ENCODE measurements at regions not wholly inside any gene's neighbourhood (a gene's known extent, or its start where the extent isn't known, plus 50 kb on each side); places are given as distances from the start of the nearest gene placed in this dataset.

GRCh38 chr4:4606321-4606720 is 64.5 kb upstream of the STX18 start:
- TF ChIP-seq FOSL2 (IDR thresholded peaks at IDR 0.05; ENCODE audit: borderline replicate concordance, low read depth) (no peak), SIN3A (IDR thresholded peaks at IDR 0.05; ENCODE audit: borderline replicate concordance, low read depth, low read length) (no peak), ZBTB33 (IDR thresholded peaks at IDR 0.05; ENCODE audit: borderline replicate concordance, low read depth) (no peak), GABPA (IDR thresholded peaks at IDR 0.05; ENCODE audit: low read depth) (no peak), USF2 (IDR thresholded peaks at IDR 0.05; ENCODE audit: borderline replicate concordance, low read depth, low read length) (no peak), YY1 (IDR thresholded peaks at IDR 0.05; ENCODE audit: low read depth) (no peak), SMC3 (IDR thresholded peaks at IDR 0.05; ENCODE audit: low read depth, low read length) (no peak), MAX (IDR thresholded peaks at IDR 0.05; ENCODE audit: low read depth) (no peak), REST (IDR thresholded peaks at IDR 0.05; ENCODE audit: low read depth, low read length) (no peak), POLR2AphosphoS5 (IDR thresholded peaks at IDR 0.05; ENCODE audit: low read depth, low read length) (no peak), TCF12 (IDR thresholded peaks at IDR 0.05) (no peak), CTCF (IDR thresholded peaks at IDR 0.05) (no peak), IRF3 (IDR thresholded peaks at IDR 0.05; ENCODE audit: low read depth, low read length) (no peak), EP300 (IDR thresholded peaks at IDR 0.05; ENCODE audit: borderline replicate concordance in 1 of 2, low read depth in 1 of 2, low read length in 1 of 2) (no peak)

Data from SK-N-SH (cell line).